Stomach (tissue), 4 donors: ENCODE measurements at regions not wholly inside any gene's neighbourhood (a gene's known extent, or its start where the extent isn't known, plus 50 kb on each side); places are given as distances from the start of the nearest gene placed in this dataset.

Source experiments
- CTCF ChIP-seq, 7 experiments: fragments of 450-650 bp in 4 of 7; fragments of 200-600 bp in 3 of 7; sonication (generic) in 3 of 7; IDR thresholded peaks; one replicate each; pipeline ENCODE4 v1.5.1; 2016 to 2019; ENCODE audit warnings: antibody characterized with exemption in 7 of 7, control low read depth in 2 of 7, mild to moderate bottlenecking in 1 of 7
- POLR2A ChIP-seq, 4 donors: fragments of 450-650 bp; IDR thresholded peaks; one replicate each; pipeline ENCODE4 v1.6.1; 2016; ENCODE audit warnings: antibody characterized with exemption in 4 of 4, control low read depth in 2 of 4, mild to moderate bottlenecking in 1 of 4, moderate library complexity in 1 of 4

DNA sequence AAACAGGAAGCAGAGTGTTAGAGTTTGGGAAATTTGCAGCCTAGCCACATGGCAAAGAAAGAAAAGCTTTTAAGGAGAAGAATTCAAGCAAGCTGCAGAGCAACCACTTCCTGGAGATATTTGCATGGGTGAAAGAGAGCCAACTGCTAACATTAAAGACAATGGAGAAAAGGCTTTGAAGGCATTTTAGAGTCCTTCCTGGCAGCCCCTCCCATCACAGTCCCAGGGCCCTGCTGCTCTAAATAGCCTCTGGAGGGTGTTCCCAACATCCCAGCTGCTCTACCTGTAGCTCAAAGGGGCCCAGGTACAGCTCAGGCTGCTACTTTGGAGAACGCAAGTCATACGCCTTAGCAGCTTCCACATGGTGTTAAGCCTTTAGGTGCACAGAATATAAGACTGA lies 235.9 kb upstream of the FMR1 start:
- no peak for TF ChIP-seq CTCF (IDR thresholded peaks at IDR 0.05)
- TF ChIP-seq POLR2A (IDR thresholded peaks at IDR 0.05) = no peak
